Activated CD8-positive, alpha-beta T cell treated with anti-CD3 and anti-CD28 coated beads for 36 hours (primary cell): ENCODE measurements at regions not wholly inside any gene's neighbourhood (a gene's known extent, or its start where the extent isn't known, plus 50 kb on each side); places are given as distances from the start of the nearest gene placed in this dataset.
"Not testable (repeated sequence)": the region's sequence is repeated elsewhere in the genome, so short reads cannot be mapped to it uniquely, and the experiment has no call there.

Experiments used
- ATAC-seq: fragments of 200-7000 bp; cut with Tn5 transposase; one replicate; pipeline ENCODE4 v1.10.0; 2021; ENCODE audit warnings: mild to moderate bottlenecking, moderate library complexity
- CTCF ChIA-PET: fragments of 350-600 bp; sonication (Branson Sonifier 250); formaldehyde crosslinking; loops from one replicate; lab custom pipeline; 2021; ENCODE audit warnings: antibody characterized with exemption; lab: Charles Lee
- POLR2A ChIA-PET: fragments of 350-600 bp; sonication (Branson Sonifier 250); formaldehyde crosslinking; loops from one replicate; lab custom pipeline; 2021; ENCODE audit warnings: antibody characterized with exemption; lab: Charles Lee
- DNase-seq: peaks from one replicate; pipeline ENCODE4 v3.0.0-alpha.2; 2020
- H3K27ac Mint-ChIP-seq: one replicate; pipeline ENCODE4 v1.8.0; 2021; ENCODE audit warnings: mild to moderate bottlenecking, mixed read lengths
- H3K27me3 Mint-ChIP-seq: one replicate; pipeline ENCODE4 v1.8.0; 2021; ENCODE audit warnings: mixed read lengths
- H3K36me3 Mint-ChIP-seq: one replicate; pipeline ENCODE4 v1.8.0; 2021; ENCODE audit warnings: low read depth, mixed read lengths
- H3K4me1 Mint-ChIP-seq: one replicate; pipeline ENCODE4 v1.8.0; 2021; ENCODE audit warnings: low read depth, mixed read lengths
- H3K4me3 Mint-ChIP-seq: one replicate; pipeline ENCODE4 v1.8.0; 2021; ENCODE audit warnings: mild to moderate bottlenecking, moderate library complexity, mixed read lengths
- H3K9me3 Mint-ChIP-seq: one replicate; pipeline ENCODE4 v1.8.0; 2021; ENCODE audit warnings: mixed read lengths
- CTCF ChIP-seq: fragments of 200-600 bp; IDR thresholded peaks from one replicate; pipeline ENCODE4 v1.8.0; 2022; ENCODE audit warnings: antibody characterized with exemption, mild to moderate bottlenecking
- intact Hi-C: fragments of 100-400 bp; cut with micrococcal nuclease; formaldehyde crosslinking; loops from one replicate; pipeline ENCODE4 v1.10.0; 2022

- Mint-ChIP-seq H3K27me3 (no peaks in the 10 kb centered on the region), H3K4me1 (no peaks in the 10 kb centered on the region), H3K36me3 (no peaks in the 10 kb centered on the region), H3K27ac (no peak overlapping the region), H3K4me3 (no peak overlapping the region), H3K9me3 (no peaks in the 10 kb centered on the region)
- intact Hi-C loops = no loop called here
- POLR2A ChIA-PET = no interaction called here
- CTCF ChIA-PET = no interaction called here
- ATAC-seq = no peak
- no peak for TF ChIP-seq CTCF
- no peak for DNase-seq
Measured at GRCh38 chr3:144746631-144747030, 775.0 kb downstream of the DIPK2A start.

GRCh38 chr3:144749536-144750253 lies 778.1 kb downstream of the DIPK2A start:
- H3K4me1 Mint-ChIP-seq, ATAC-seq, DNase-seq, H3K9me3 Mint-ChIP-seq, H3K27me3 Mint-ChIP-seq, CTCF ChIA-PET, H3K36me3 Mint-ChIP-seq, intact Hi-C loops, H3K4me3 Mint-ChIP-seq, H3K27ac Mint-ChIP-seq, POLR2A ChIA-PET: not testable (repeated sequence)

GRCh38 chr3:144754076-144754783 lies 782.6 kb downstream of the DIPK2A start:
- Mint-ChIP-seq H3K27ac (no peak overlapping the region), H3K27me3 (no peaks in the 10 kb centered on the region), H3K4me1 (no peaks in the 10 kb centered on the region), H3K9me3 (peaks cover 1% of the 10 kb centered on the region), H3K4me3 (no peak overlapping the region), H3K36me3 (no peaks in the 10 kb centered on the region)
- intact Hi-C loops = no loop called here
- DNase-seq = no peak
- ATAC-seq = no peak
- POLR2A ChIA-PET = no interaction called here
- TF ChIP-seq CTCF = no peak
- CTCF ChIA-PET = no interaction called here

- H3K27me3 Mint-ChIP-seq = no peaks in the 10 kb centered on the region
- no peak for ATAC-seq
- no peak for DNase-seq
- H3K4me3 Mint-ChIP-seq = no peak overlapping the region
- H3K9me3 Mint-ChIP-seq = peaks cover 1% of the 10 kb centered on the region
- no peaks in the 10 kb centered on the region for H3K36me3 Mint-ChIP-seq
- no peaks in the 10 kb centered on the region for H3K4me1 Mint-ChIP-seq
- no peak for TF ChIP-seq CTCF
- ChIA-PET CTCF (no interaction called here), POLR2A (no interaction called here)
- intact Hi-C loops = no loop called here
- no peak overlapping the region for H3K27ac Mint-ChIP-seq
Measured at GRCh38 chr3:144756704-144757440, 785.2 kb downstream of the DIPK2A start.

- Mint-ChIP-seq H3K9me3 (no peaks in the 10 kb centered on the region), H3K36me3 (no peaks in the 10 kb centered on the region), H3K4me1 (no peaks in the 10 kb centered on the region), H3K27me3 (no peaks in the 10 kb centered on the region), H3K27ac (no peak overlapping the region), H3K4me3 (no peak overlapping the region)
- ChIA-PET POLR2A (no interaction called here), CTCF (no interaction called here)
- no peak for TF ChIP-seq CTCF
- DNase-seq (no peak), ATAC-seq (no peak)
- intact Hi-C loops = no loop called here
Measured at GRCh38 chr3:144760831-144761230, 789.2 kb downstream of the DIPK2A start.
